ENCODE measurements at regions not wholly inside any gene's neighbourhood (a gene's known extent, or its start where the extent isn't known, plus 50 kb on each side); places are given as distances from the start of the nearest gene placed in this dataset.
"Not testable (repeated sequence)": the region's sequence is repeated elsewhere in the genome, so short reads cannot be mapped to it uniquely, and the experiment has no call there.

DNA sequence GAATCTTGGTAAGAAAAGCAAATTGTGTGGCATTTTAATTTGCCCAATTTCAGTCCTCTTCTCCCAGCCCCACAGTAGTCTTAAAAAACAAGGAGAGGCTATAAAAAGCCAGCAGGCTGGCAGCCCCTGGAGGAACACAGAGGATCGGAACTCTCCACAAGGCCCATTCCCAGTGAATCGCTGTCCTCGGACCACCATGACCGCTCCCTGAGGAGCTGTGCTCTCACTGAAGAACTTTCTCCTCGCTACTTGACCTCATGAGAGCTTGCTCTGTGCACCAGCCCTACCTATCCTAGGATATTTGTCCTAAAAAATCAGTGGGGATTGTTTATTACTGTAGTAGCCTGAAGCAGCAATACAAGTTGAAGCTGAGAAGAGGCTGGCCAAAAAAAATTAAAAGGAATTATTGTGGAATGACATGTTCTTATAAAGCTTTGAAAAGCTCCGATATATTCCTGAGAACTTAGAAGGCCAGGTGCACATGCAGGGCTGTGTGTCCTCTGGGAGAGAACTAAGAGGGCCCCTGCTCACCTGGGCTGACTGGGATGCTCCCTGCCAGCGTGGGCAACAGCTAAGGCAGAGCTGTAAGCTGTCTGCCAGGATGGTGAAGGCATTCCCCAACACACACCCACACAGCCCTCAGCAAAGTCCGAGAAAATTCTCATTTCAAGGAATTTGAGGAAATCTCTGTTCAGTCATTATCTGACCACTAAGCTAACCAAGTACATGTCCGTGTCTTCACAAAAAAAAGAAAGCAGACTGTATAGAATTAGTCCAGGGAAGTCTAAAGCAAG lies 148.8 kb upstream of the SFSWAP start:
- no peak for DNase-seq
- no peaks in the 10 kb centered on the region for H3K4me1 Mint-ChIP-seq (ENCODE audit: low read depth)
- no peak overlapping the region for H3K4me3 Mint-ChIP-seq
- TF ChIP-seq, protein P1, sequence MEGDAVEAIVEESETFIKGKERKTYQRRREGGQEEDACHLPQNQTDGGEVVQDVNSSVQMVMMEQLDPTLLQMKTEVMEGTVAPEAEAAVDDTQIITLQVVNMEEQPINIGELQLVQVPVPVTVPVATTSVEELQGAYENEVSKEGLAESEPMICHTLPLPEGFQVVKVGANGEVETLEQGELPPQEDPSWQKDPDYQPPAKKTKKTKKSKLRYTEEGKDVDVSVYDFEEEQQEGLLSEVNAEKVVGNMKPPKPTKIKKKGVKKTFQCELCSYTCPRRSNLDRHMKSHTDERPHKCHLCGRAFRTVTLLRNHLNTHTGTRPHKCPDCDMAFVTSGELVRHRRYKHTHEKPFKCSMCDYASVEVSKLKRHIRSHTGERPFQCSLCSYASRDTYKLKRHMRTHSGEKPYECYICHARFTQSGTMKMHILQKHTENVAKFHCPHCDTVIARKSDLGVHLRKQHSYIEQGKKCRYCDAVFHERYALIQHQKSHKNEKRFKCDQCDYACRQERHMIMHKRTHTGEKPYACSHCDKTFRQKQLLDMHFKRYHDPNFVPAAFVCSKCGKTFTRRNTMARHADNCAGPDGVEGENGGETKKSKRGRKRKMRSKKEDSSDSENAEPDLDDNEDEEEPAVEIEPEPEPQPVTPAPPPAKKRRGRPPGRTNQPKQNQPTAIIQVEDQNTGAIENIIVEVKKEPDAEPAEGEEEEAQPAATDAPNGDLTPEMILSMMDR (IDR thresholded peaks at IDR 0.05): no peak
- no peak overlapping the region for H3K27ac Mint-ChIP-seq
- H3K36me3 Mint-ChIP-seq (ENCODE audit: low read depth): no peaks in the 10 kb centered on the region
- peaks cover 3% of the 10 kb centered on the region for H3K27me3 Mint-ChIP-seq (ENCODE audit: insufficient read depth)
- peaks cover 4% of the 10 kb centered on the region; the same call in 1 of the 2 replicates for H3K9me3 Mint-ChIP-seq

DNA sequence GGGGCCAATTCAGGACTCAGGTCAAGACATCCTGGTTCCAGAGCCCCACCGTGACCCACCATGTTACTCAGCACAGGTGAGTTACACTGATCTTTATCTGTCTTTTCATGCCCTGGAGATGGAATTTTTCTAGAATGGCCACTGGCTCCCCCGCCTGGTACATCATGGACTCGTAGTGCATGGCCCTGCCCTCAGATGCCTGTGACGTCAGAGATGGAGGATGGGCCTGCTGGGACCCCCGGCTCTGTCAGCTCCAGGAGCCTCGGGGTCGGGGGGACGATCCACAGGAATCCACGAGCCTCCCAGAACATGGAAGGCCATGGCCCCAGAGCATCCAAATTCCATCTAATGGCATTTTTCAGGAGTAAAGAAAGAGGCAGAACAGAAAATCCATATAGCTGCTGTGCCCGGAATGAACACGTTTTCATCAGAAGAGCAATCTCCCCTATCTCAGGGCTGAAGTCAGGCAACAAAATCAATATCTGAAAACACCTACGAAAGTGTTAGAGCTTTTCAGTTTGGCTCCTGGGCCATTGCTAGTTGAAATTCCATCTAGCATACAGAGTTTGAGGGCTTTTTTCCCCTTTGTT lies 146.7 kb upstream of the SFSWAP start:
- not testable (repeated sequence) for H3K4me1 Mint-ChIP-seq (ENCODE audit: low read depth); H3K9me3 Mint-ChIP-seq; DNase-seq; H3K4me3 Mint-ChIP-seq; H3K36me3 Mint-ChIP-seq (ENCODE audit: low read depth); H3K27me3 Mint-ChIP-seq (ENCODE audit: insufficient read depth); H3K27ac Mint-ChIP-seq

DNA sequence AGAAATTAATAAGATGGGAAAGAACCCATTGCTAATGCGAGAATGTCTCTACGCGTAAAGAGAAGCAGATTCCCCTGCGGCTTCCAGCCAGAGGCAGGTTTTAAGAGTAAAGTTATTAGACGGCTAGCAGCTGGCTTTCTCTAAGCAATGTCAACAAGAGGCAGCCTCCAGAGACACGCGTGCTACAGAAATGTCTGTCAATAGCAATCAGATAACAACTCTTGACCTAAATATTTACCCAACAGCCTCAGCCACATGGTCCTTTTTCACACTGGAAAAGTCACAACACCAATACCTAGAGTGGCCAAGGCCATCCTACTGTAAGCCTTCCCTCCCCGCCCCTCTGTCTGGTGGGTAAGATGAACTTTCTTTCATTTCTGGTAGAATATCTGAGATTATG lies 146.0 kb upstream of the SFSWAP start:
- peaks cover 2% of the 10 kb centered on the region; the same call in 1 of the 2 replicates for H3K27me3 Mint-ChIP-seq (ENCODE audit: insufficient read depth)
- no peaks in the 10 kb centered on the region for H3K4me1 Mint-ChIP-seq (ENCODE audit: low read depth)
- no peak overlapping the region for H3K27ac Mint-ChIP-seq
- no peak for DNase-seq
- TF ChIP-seq, protein P1 (IDR thresholded peaks at IDR 0.05): no peak
- H3K9me3 Mint-ChIP-seq: peaks cover 4% of the 10 kb centered on the region; the same call in 1 of the 2 replicates
- H3K4me3 Mint-ChIP-seq: no peak overlapping the region
- H3K36me3 Mint-ChIP-seq (ENCODE audit: low read depth): no peaks in the 10 kb centered on the region

DNA sequence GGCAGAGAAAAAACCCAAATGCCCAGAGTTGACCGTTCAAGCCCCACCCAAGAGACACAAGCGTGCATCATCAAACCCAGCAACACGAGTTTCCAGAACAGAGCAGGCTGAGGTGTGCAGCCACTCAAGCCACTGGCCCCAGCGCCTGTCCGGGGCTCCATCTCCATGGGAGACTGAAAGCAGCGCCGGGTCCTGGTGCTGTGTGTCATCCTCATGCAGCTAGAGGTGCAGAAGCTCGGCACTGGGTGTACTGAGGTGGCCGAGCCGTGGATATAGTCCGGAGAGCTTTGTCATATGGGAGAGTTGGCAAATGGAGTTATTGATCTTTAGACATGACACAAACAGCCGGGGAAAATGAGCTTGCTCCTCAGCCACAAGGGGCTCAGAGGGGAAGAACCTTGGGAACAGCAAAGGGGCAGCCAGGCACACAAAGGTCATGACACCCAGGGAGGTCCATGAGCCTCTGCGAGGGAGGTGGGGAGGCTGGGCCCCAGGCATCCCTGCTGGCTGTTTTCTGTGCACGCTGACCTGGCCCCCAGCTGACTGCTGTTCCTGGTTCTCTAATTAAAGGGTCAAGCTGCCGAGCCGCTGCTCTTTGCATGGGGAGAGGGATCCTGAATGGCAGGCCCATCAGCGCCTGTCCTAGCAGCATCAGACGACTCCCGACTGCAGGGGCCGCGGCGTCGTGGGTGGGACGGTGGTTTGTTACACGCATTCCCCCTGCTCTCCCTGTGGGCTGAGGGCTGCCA lies 145.4 kb upstream of the SFSWAP start:
- peaks cover 2% of the 10 kb centered on the region; the same call in 1 of the 2 replicates for H3K27me3 Mint-ChIP-seq (ENCODE audit: insufficient read depth)
- TF ChIP-seq, protein P1 (IDR thresholded peaks at IDR 0.05): no peak
- H3K4me3 Mint-ChIP-seq: no peak overlapping the region
- no peak for DNase-seq
- H3K36me3 Mint-ChIP-seq (ENCODE audit: low read depth): no peaks in the 10 kb centered on the region
- no peaks in the 10 kb centered on the region for H3K4me1 Mint-ChIP-seq (ENCODE audit: low read depth)
- H3K9me3 Mint-ChIP-seq: no peaks in the 10 kb centered on the region; the same call in 1 of the 2 replicates
- no peak overlapping the region for H3K27ac Mint-ChIP-seq

DNA sequence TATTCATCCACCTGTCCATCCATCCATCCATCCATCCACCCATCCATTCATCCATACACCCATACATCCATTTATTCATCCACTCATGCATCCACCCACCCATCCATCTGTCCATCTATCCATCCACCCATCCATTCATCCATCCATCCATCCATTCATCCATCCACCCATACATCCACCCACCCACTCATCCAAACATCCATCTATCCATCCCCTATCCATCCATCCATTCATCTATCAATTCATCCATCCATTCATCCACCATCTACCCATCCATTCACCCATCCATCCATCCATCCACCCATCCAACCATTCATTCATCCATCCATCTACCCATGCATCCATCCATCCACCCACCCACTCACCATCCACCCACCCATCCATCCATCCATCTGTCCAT lies 142.6 kb upstream of the SFSWAP start:
- H3K27me3 Mint-ChIP-seq (ENCODE audit: insufficient read depth): peaks cover 2% of the 10 kb centered on the region
- no peaks in the 10 kb centered on the region for H3K36me3 Mint-ChIP-seq (ENCODE audit: low read depth)

More for the DNA sequence above, 142.6 kb upstream of the SFSWAP start:
- no peak for DNase-seq
- TF ChIP-seq, protein P1 (IDR thresholded peaks at IDR 0.05): no peak
- H3K27ac Mint-ChIP-seq: no peak overlapping the region
- H3K4me1 Mint-ChIP-seq (ENCODE audit: low read depth): no peaks in the 10 kb centered on the region
- no peak overlapping the region for H3K4me3 Mint-ChIP-seq
- no peaks in the 10 kb centered on the region; the same call in 1 of the 2 replicates for H3K9me3 Mint-ChIP-seq
